ENCODE measurements at regions not wholly inside any gene's neighbourhood (a gene's known extent, or its start where the extent isn't known, plus 50 kb on each side); places are given as distances from the start of the nearest gene placed in this dataset.

DNA sequence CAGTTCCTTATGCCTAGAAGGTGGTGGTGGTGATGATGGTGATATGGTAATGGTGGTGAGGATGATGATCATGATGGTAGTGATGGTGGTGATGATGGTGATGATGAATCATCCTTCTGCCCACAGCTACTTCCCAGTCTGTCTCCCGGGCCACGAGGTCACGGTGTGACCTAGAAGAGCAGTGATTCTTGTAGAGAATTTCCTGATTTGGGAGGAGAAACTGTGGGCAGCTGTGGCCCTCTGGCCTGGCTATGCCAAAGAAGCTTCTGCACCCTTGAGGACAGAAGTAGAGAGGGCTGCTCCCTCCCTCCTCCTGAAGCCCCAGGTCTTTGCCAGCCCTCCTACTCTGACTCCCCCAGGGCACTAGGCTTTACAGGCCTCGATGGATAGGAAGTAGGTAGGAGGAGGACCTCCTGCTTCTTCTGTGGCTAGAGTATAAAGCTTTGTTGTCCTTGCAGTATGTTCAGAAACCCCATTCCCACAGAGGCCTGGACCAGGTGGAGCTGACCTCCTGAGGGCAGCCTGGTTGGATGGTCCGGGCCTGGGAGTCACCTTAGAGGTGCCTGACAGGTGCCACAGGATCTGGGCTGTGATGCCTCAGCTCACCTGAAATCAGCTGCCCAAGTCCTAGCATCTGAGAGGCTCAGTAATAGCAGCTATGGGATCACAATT is 57.9 kb upstream of the EPAS1 start:
- FAIRE-seq (no peak), DNase-seq (ENCODE audit: insufficient read length, low spot score) (no peak)

DNA sequence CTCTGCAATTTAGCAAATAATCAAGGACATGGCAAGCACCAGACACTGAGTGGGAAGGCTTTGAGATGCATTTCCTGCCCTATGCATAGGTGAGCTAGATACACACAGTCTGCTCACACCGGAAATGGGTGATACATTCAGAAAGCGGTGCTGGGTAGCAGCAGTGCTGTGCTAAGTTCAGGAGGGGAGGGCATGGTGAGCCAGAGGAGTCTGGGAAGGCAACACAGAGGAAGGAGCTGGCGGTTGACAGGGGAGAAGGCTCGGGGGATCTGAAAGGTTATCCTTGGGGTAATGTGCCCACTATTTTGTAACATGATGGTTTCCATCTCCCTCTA is 57.4 kb upstream of the EPAS1 start:
- FAIRE-seq (peak; percentile 55), DNase-seq (ENCODE audit: insufficient read length, low spot score) (no peak)

DNA sequence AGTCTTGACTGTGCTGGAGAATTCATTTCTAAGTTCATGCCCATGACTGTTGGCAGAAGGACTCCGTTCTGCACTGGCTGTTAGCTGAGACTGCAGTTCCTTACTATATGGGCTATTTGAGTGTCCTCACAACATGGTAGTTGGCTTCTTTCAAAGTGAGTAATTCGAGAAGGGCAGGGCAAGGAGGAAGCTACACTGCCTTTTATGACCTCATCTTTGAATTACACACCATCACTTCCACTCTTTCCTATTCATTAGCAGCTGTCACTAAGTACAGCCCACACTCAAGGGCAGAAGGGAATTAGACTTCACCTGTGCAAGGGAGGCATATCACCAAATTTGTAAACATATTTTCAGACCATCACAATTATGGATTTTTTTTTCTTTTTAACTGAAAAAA is 55.9 kb upstream of the EPAS1 start:
- DNase-seq (ENCODE audit: insufficient read length, low spot score) (no peak), FAIRE-seq (no peak)

DNA sequence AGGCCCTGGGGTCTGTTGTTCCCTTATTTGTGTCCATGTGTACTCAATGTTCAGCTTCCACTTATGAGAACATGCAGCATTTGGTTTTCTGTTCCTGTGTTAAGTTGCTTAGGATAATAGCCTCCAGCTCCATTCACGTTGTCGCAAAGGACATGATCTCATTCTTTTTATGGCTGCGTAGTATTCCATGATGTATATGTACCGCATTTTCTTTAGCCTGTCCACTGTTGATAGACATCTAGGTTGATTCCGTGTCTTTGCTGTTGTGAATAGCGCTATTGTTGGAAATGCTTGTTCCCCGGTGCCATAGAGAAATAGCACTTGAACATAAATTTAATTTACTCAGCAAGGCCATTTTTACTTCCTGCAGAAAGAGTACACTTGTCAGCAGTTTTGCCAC is 51.3 kb upstream of the EPAS1 start:
- FAIRE-seq (no peak), DNase-seq (ENCODE audit: insufficient read length, low spot score) (no peak)

DNA sequence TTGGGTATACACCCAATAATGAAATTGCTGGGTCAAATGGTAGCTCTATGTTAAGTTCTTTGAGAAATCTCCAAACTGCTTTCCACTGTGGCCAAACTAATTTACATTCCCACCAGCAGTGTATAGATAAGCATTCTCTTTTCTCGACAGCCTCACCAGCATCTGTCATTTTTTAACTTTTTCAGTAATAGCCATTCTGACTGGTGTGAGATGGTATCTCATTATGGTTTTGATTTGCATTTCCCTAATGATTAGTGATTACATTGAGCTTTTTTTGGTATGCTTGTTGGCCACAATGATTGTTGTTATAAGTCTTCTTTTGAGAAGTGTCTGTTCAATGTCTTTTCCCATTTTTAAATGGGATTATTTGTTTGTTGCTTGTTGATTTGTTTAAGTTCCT is 50.4 kb upstream of the EPAS1 start:
- DNase-seq (ENCODE audit: insufficient read length, low spot score) (no peak), FAIRE-seq (peak; percentile 82)
